Mesenchymal stem cell (in vitro differentiated cells and primary cell): ENCODE measurements at regions not wholly inside any gene's neighbourhood (a gene's known extent, or its start where the extent isn't known, plus 50 kb on each side); places are given as distances from the start of the nearest gene placed in this dataset.
"Not testable (repeated sequence)": the region's sequence is repeated elsewhere in the genome, so short reads cannot be mapped to it uniquely, and the experiment has no call there.

Experiments
- DNase-seq: peaks from one replicate; pipeline ENCODE4 v3.0.0-alpha.2; 2013
- H2AFZ ChIP-seq: one replicate; pipeline ENCODE4 v1.6.1; 2013; ENCODE audit warnings: low read depth, mild to moderate bottlenecking, control low read depth, inconsistent platforms, low read length, moderate library complexity
- H2AK5ac ChIP-seq: 2 replicates; pipeline ENCODE4 v1.6.1; 2013; ENCODE audit warnings: low read length, moderate library complexity, mild to moderate bottlenecking, inconsistent platforms; ENCODE audit not compliant: severe bottlenecking
- H2BK120ac ChIP-seq: one replicate; pipeline ENCODE4 v1.6.1; 2013; ENCODE audit warnings: low read depth, mild to moderate bottlenecking, inconsistent platforms, low read length, moderate library complexity
- H2BK12ac ChIP-seq, 2 experiments: one replicate each; pipeline ENCODE4 v1.6.1; 2013; ENCODE audit warnings: inconsistent platforms in 2 of 2, low read length in 2 of 2, mild to moderate bottlenecking in 2 of 2, moderate library complexity in 2 of 2, control low read depth in 1 of 2
- H2BK15ac ChIP-seq: one replicate; pipeline ENCODE4 v1.6.1; 2013; ENCODE audit warnings: mild to moderate bottlenecking, low read depth, inconsistent platforms; ENCODE audit not compliant: poor library complexity, severe bottlenecking
- H2BK5ac ChIP-seq: 2 replicates; pipeline ENCODE4 v1.6.1; 2013; ENCODE audit warnings: low read depth, mild to moderate bottlenecking, low read length, control low read depth, inconsistent platforms; ENCODE audit not compliant: poor library complexity, severe bottlenecking
- H3K14ac ChIP-seq, 2 experiments: one replicate each; pipeline ENCODE4 v1.6.1; 2013; ENCODE audit warnings: inconsistent platforms in 2 of 2, low read length in 2 of 2, control low read depth in 1 of 2, mild to moderate bottlenecking in 1 of 2, moderate library complexity in 1 of 2
- H3K18ac ChIP-seq, 2 experiments: one replicate each; pipeline ENCODE4 v1.6.1; 2013; ENCODE audit warnings: inconsistent platforms in 2 of 2, low read length in 2 of 2, control low read depth in 1 of 2, low read depth in 1 of 2, mild to moderate bottlenecking in 1 of 2
- H3K23ac ChIP-seq, 2 experiments: one replicate each; pipeline ENCODE4 v1.6.1; 2013; ENCODE audit warnings: inconsistent platforms in 2 of 2, low read length in 2 of 2, mild to moderate bottlenecking in 2 of 2, moderate library complexity in 2 of 2, control low read depth in 1 of 2
- H3K27ac ChIP-seq: 2 replicates; pipeline ENCODE4 v1.5.1; 2013; ENCODE audit warnings: mild to moderate bottlenecking, moderate library complexity, low read length, control low read depth, inconsistent platforms; ENCODE audit not compliant: poor library complexity, severe bottlenecking
- H3K27me3 ChIP-seq, 2 experiments: 2 replicates each; pipeline versions ENCODE4 v1.6.1 to v1.7.0; 2013; ENCODE audit warnings: low read length in 2 of 2, mild to moderate bottlenecking in 2 of 2, moderate library complexity in 2 of 2, control low read depth in 1 of 2, inconsistent platforms in 1 of 2; ENCODE audit not compliant: control insufficient read depth in 1 of 2, insufficient read depth in 1 of 2
- H3K36me3 ChIP-seq, 2 experiments: 2 replicates each; pipeline versions ENCODE4 v1.6.1 to v1.7.0; 2013; ENCODE audit warnings: low read length in 2 of 2, control low read depth in 1 of 2, inconsistent platforms in 1 of 2, low read depth in 1 of 2, mild to moderate bottlenecking in 1 of 2; ENCODE audit not compliant: insufficient read depth in 2 of 2, control insufficient read depth in 1 of 2
- H3K4ac ChIP-seq, 2 experiments: one replicate each; pipeline ENCODE4 v1.6.1; 2013; ENCODE audit warnings: inconsistent platforms in 2 of 2, low read length in 2 of 2, mild to moderate bottlenecking in 2 of 2, moderate library complexity in 2 of 2, control low read depth in 1 of 2, low read depth in 1 of 2
- H3K4me1 ChIP-seq: 2 replicates; pipeline ENCODE4 v1.6.1; 2013; ENCODE audit warnings: low read depth, low read length, control low read depth; ENCODE audit not compliant: control insufficient read depth, insufficient read depth
- H3K4me2 ChIP-seq: 2 replicates; pipeline ENCODE4 v1.6.1; 2013; ENCODE audit warnings: low read length, mild to moderate bottlenecking, inconsistent platforms; ENCODE audit not compliant: poor library complexity, severe bottlenecking
- H3K4me3 ChIP-seq, 2 experiments: 2 replicates each; pipeline versions ENCODE4 v1.5.1 to v1.7.0; 2013; ENCODE audit warnings: low read length in 2 of 2, mild to moderate bottlenecking in 2 of 2, control low read depth in 1 of 2, low read depth in 1 of 2; ENCODE audit not compliant: insufficient read depth in 1 of 2
- H3K79me1 ChIP-seq: replicated peaks from 2 replicates; pipeline ENCODE4 v1.6.1; 2013; ENCODE audit warnings: mild to moderate bottlenecking, control low read depth, low read length, inconsistent platforms; ENCODE audit not compliant: poor library complexity, severe bottlenecking
- H3K9ac ChIP-seq: 2 replicates; pipeline ENCODE4 v1.7.0; 2013; ENCODE audit warnings: mild to moderate bottlenecking, low read length, moderate library complexity
- H3K9me3 ChIP-seq: 2 replicates; pipeline ENCODE4 v1.7.0; 2013; ENCODE audit warnings: mild to moderate bottlenecking, low read length; ENCODE audit not compliant: control insufficient read depth
- H4K8ac ChIP-seq: one replicate; pipeline ENCODE4 v1.6.1; 2013; ENCODE audit warnings: inconsistent platforms, mild to moderate bottlenecking, low read length, moderate library complexity
- H4K91ac ChIP-seq: one replicate; pipeline ENCODE4 v1.6.1; 2013; ENCODE audit warnings: mild to moderate bottlenecking, low read length, inconsistent platforms
- WGBS: methylation state at CpG from one replicate; pipeline ENCODE4 v1.1.7; 2013; ENCODE audit warnings: mixed read lengths; 5-methylcytosine and 5-hydroxymethylcytosine counted together

DNA sequence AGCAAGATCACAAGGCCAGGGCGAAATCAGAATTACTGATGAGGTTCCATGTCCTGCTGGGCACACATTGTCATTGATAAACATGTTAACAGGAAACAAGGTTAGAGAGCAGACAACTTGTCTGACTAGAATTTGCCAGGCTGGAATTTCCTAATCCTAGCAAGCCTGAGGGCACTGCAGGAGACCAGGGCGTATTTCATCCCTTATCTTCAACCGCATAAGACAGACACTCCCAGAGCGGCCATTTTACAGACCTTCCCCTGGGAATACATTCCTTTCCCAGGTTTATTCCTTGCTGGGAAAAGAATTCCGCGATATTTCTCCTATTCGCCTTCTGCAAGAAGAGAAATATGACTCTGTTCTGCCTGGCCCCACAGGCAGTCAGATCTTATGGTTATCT is 290.9 kb upstream of the PROK2 start:
- H3K4me2 ChIP-seq, H3K18ac ChIP-seq, H3K27ac ChIP-seq, DNase-seq, H3K4me3 ChIP-seq, H4K8ac ChIP-seq, H2BK15ac ChIP-seq, H4K91ac ChIP-seq, H2BK12ac ChIP-seq, H3K79me1 ChIP-seq, H2BK120ac ChIP-seq, H2AK5ac ChIP-seq, H3K14ac ChIP-seq, H2AFZ ChIP-seq, H3K4ac ChIP-seq, H2BK5ac ChIP-seq, H3K9me3 ChIP-seq, H3K9ac ChIP-seq, H3K4me1 ChIP-seq, H3K23ac ChIP-seq, H3K36me3 ChIP-seq: not testable (repeated sequence)
- peaks cover 0 to 14% of the 10 kb centered on the region in 2 experiments for H3K27me3 ChIP-seq
- 89% methylated on average over 7 of the region's 7 CpGs for WGBS

GRCh38 chr3:72071624-72072023 is 286.7 kb upstream of the PROK2 start:
- H2BK5ac ChIP-seq, result no peak overlapping the region
- no peak overlapping the region for H2BK15ac ChIP-seq
- H3K9ac ChIP-seq, result no peak overlapping the region
- 100% methylated on average over 2 of the region's 2 CpGs for WGBS
- no peak overlapping the region for H4K91ac ChIP-seq
- no peak overlapping the region for H2AFZ ChIP-seq
- H2BK120ac ChIP-seq, result no peak overlapping the region
- no peak overlapping the region for H3K18ac ChIP-seq
- H3K14ac ChIP-seq, result no peak overlapping the region
- H3K36me3 ChIP-seq, result no peaks in the 10 kb centered on the region
- no peak overlapping the region for H4K8ac ChIP-seq
- H2BK12ac ChIP-seq, result no peak overlapping the region
- no peak overlapping the region for H2AK5ac ChIP-seq
- H3K27me3 ChIP-seq, result peaks cover 0 to 4% of the 10 kb centered on the region in 2 experiments
- no peaks in the 10 kb centered on the region for H3K4me1 ChIP-seq
- no peak overlapping the region for H3K4me2 ChIP-seq
- H3K4ac ChIP-seq, result no peak overlapping the region
- H3K9me3 ChIP-seq, result peaks cover 8% of the 10 kb centered on the region
- no peak for DNase-seq
- no peak overlapping the region for H3K4me3 ChIP-seq
- H3K23ac ChIP-seq, result no peak overlapping the region
- H3K27ac ChIP-seq, result no peak overlapping the region
- H3K79me1 ChIP-seq, result no peaks in the 10 kb centered on the region

- 93% methylated on average over 6 of the region's 6 CpGs for WGBS
- H3K14ac ChIP-seq, result no peak overlapping the region
Measured at GRCh38 chr3:72070005-72070404, 285.1 kb upstream of the PROK2 start.

DNA sequence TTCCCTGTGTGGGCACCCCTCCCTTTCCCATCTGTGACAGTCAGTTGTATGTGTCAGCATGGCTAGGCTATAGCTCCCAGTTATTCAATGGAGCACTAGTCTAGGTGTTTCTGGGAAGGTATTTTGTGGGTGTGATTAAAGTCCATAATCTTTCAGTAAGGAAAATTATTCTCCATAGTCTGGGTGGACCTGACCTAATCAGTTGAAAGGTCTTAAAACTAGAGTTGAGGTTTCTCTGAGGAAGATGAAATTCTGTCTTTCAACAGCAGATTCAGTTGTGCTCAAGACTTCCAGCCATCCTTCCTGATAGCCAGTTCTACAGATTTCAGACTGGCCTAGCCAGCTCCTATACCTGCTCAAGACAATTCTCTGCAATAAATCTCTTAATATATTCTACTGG is 284.6 kb upstream of the PROK2 start:
- no peak overlapping the region for H3K14ac ChIP-seq
- no peak overlapping the region for H3K27ac ChIP-seq
- H3K23ac ChIP-seq, result no peak overlapping the region
- H3K9me3 ChIP-seq, result no peaks in the 10 kb centered on the region
- no peak overlapping the region for H2BK12ac ChIP-seq
- H3K4me1 ChIP-seq, result no peaks in the 10 kb centered on the region
- no peak overlapping the region for H2BK120ac ChIP-seq
- no peak overlapping the region for H2BK5ac ChIP-seq
- H3K4ac ChIP-seq, result no peak overlapping the region
- no peak overlapping the region for H4K8ac ChIP-seq
- no peak overlapping the region for H3K4me3 ChIP-seq
- H3K36me3 ChIP-seq, result no peaks in the 10 kb centered on the region
- no peak overlapping the region for H3K9ac ChIP-seq
- no peak overlapping the region for H3K4me2 ChIP-seq
- DNase-seq, result no peak
- H3K27me3 ChIP-seq, result peaks cover 0 to 4% of the 10 kb centered on the region in 2 experiments
- H3K18ac ChIP-seq, result no peak overlapping the region
- no peak overlapping the region for H2BK15ac ChIP-seq
- no peak overlapping the region for H4K91ac ChIP-seq
- no peak overlapping the region for H2AK5ac ChIP-seq
- H2AFZ ChIP-seq, result no peak overlapping the region
- no peaks in the 10 kb centered on the region for H3K79me1 ChIP-seq

More at GRCh38 chr3:72070005-72070404, 285.1 kb upstream of the PROK2 start:
- Histone ChIP-seq H2BK5ac (no peak overlapping the region), H3K4me1 (no peaks in the 10 kb centered on the region), H4K91ac (peak overlapping the region; percentile 18), H3K9ac (no peak overlapping the region), H2AK5ac (no peak overlapping the region), H2BK120ac (no peak overlapping the region), H2AFZ (no peak overlapping the region), H3K23ac (no peak overlapping the region), H3K79me1 (no peaks in the 10 kb centered on the region), H3K27ac (no peak overlapping the region), H3K4me3 (no peak overlapping the region), H2BK15ac (no peak overlapping the region), H4K8ac (no peak overlapping the region), H3K9me3 (peaks cover 3% of the 10 kb centered on the region), H2BK12ac (peak overlapping the region in 1 of 2 experiments; percentile 34), H3K4me2 (no peak overlapping the region), H3K18ac (no peak overlapping the region), H3K27me3 (peaks cover 0 to 4% of the 10 kb centered on the region in 2 experiments), H3K4ac (no peak overlapping the region), H3K36me3 (no peaks in the 10 kb centered on the region)
- DNase-seq, result no peak
